ENCODE measurements at regions not wholly inside any gene's neighbourhood (a gene's known extent, or its start where the extent isn't known, plus 50 kb on each side); places are given as distances from the start of the nearest gene placed in this dataset.

DNA sequence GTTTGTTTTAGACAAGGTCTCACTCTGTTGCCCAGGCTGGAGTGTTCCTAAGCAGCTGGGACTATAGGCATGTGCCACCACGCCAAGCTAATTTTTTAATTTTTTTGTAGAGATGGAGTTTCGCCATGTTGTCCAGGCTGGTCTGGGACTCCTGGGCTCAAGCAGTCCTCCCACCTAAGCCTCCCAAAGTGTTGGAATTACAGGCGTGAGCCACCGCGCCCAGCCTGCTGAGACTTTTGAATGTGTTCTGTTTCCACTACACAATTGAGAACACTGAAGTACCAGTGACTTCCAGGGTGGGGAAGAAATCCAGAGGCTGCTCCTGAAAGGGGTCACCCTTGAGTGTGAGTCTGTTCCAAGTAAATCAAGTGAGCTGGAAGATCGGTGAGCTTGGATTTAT, 81.3 kb upstream of the ARMC2 start:
- TF ChIP-seq, protein P1, sequence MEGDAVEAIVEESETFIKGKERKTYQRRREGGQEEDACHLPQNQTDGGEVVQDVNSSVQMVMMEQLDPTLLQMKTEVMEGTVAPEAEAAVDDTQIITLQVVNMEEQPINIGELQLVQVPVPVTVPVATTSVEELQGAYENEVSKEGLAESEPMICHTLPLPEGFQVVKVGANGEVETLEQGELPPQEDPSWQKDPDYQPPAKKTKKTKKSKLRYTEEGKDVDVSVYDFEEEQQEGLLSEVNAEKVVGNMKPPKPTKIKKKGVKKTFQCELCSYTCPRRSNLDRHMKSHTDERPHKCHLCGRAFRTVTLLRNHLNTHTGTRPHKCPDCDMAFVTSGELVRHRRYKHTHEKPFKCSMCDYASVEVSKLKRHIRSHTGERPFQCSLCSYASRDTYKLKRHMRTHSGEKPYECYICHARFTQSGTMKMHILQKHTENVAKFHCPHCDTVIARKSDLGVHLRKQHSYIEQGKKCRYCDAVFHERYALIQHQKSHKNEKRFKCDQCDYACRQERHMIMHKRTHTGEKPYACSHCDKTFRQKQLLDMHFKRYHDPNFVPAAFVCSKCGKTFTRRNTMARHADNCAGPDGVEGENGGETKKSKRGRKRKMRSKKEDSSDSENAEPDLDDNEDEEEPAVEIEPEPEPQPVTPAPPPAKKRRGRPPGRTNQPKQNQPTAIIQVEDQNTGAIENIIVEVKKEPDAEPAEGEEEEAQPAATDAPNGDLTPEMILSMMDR (optimal IDR thresholded peaks at IDR 0.05 in 1 of 3, IDR thresholded peaks at IDR 0.05 in 1 of 3, conservative IDR thresholded peaks at IDR 0.05 in 1 of 3; ENCODE audit: extremely low read depth in 1 of 3, insufficient read depth in 2 of 3, low read length in 3 of 3): no peak
- no peak for TF ChIP-seq EZH2 (IDR thresholded peaks at IDR 0.05; ENCODE audit: low read length)

Measured in keratinocyte (primary cell).